SK-N-DZ (cell line): ENCODE measurements at regions not wholly inside any gene's neighbourhood (a gene's known extent, or its start where the extent isn't known, plus 50 kb on each side); places are given as distances from the start of the nearest gene placed in this dataset.

Source experiments
- DNase-seq: peaks from one replicate; pipeline ENCODE4 v3.0.0-alpha.2; 2015; ENCODE audit warnings: low spot score

DNA sequence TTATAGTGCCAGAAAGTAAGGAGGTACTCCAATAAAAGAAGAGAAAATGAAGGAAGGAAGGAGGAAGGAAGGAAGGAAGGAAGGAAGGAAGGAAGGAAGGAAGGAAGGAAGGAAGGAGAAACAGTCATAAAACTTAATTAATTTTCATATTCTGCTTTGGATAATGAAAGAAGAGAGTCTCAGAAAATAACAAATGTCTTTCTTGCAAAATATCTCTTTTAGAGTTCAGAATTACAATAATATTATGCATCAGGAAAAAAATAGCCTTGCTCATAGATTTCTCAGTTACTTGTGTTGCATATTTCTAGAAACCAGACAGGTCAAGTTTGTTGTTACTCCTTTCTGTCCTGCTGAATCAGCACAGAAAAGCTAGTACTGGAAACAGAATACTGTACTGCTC, 130.1 kb upstream of the DKK2 start:
- no peak for DNase-seq

DNA sequence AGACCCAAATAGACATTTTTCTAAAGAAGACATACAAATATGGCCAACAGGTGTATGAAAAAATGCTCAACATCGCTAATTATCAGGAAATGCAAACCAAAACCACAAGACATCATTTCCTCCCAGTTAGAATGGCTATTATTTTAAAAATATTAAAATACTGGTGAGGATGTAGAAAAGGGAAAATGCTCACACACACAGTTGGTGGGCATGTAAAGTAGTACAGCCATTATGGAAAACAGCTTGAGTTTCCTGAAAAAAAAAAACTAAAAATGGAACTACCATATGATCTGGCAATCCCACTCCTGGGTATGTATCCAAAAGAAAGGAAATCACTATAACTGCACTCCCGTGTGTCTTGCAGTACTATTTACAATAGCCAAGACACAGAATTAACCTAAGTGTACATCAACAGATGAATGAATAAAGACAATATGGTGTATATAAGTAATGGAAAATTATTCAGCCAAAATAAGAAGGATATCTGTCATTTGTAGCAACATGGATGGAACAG, 128.9 kb upstream of the DKK2 start:
- DNase-seq = no peak

DNA sequence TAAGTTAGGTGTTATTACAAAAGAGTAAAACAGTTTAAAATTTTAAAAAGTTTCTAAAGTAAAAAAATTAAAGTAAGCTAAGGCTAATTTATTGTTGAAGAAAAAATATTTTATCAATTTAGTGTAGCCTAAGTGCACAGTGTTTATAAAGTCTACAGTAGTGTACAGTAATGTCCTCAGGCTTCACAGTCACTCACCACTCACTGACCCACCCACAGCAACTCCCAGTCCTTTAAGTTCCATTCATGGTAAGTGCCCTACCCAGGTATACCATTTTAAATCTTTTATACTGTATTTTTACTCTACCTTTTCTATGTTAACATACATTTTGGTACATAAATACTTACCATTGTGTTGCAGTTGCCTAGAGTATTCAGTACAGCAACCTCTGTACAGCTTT, 120.3 kb upstream of the DKK2 start:
- DNase-seq = no peak

DNA sequence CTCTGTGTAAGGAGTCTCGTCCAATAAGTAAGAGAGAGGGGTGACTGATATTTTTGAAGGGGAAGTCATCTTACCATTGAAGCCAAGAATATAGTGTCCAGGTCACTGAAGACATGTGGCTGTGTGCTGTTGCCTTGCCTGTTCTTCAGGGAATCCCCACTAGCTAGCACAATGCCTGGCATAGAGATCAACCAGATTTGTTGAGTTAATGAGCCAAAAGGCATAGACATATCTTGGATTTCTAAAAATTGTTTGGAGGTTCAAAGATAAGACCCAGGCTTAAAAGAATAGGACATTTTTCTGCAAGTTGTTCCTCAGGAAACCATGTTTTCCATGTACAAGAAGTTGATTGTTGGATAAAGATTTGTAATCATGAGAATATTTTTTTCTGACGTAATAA, 119.3 kb upstream of the DKK2 start:
- DNase-seq = no peak

DNA sequence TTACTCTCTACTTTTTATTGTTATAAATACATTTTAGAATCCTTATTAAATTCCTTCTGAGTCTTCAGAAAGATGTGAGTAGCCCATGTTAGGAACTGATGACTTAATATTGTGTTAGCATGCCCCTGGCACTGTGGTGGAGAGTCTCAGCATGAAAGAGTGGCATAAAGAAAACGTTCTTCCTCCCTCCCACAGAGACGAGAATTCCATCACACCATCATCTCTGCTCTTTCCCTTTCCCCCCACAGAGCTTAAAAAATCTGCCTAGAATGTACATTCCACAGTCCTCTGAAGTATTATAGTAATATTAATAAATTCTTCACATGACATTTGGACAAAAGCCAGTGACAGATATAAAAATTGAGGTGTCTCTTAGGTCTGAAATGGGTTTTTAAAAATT, 117.8 kb upstream of the DKK2 start:
- DNase-seq = no peak

DNA sequence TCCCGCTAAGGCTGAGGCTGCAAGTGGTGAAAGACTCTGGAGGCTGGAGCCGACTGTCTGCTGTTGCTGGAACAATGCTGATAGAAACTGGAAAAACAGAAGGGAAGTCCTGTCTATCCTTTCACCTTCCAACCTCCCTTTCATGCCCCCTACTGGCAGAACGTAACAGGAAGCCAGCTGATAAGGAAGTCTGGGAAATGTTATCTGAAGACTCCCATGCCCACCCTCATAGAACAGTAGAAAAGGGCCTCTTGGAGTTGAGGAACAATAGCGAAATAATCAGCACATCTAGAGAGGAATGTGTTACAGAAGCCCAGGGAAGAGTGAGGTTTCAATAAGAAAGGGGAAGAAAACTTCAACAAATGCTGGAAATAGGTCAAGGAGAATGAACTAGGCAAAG, 117.1 kb upstream of the DKK2 start:
- no peak for DNase-seq

DNA sequence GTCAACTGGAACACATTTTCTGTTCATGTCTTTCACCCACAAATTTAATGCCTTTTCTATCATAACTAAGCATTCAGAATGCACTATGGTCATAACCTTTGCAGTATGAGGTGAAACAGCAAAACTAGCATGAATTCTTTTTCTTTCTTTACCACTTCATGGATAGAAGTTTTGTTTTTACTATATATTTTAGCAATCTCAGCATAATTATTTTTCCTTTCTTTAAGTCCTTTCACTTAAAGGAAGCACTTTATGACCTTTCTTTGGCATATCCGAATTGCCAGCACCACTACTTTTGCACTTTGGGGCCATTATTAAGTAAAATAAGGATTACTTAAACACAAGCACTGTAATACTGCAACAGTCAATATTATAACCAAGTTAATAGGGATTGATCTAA, 115.1 kb upstream of the DKK2 start:
- no peak for DNase-seq

DNA sequence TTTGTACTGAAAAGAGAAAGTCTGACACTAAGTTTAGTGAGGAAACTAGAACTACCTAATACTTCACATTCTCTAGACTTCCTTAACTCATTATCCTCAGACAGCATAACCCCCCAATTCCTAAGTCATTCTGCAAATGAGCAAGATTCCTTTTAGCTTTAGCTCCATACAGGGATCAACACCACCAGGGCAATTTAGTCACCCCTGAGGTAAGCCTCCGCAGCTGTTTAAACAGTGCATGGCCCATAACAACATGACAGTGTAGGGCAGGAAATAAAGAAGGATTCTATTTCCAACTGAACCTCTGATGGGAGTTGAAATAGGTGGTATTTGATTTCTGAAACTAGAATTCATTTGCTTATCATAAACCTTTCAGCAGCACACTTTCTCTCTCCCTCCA, 112.8 kb upstream of the DKK2 start:
- no peak for DNase-seq

DNA sequence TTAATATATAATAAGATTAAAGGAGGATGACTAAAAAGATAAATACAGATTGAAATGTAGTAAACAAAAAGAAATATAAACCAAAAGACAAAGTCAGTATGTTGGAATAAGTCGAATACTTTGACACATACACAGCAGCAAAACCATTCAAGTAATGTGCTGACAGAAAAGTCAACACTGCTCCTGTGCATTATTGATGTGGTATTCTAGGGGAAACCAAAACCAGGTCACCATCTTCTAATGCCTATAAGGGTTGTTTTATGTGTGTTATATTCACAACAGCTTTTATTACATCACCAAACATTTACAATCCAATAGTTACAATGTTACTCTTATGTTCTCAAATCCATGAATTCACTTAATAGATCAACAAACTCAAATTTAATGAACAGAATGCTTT, 111.8 kb upstream of the DKK2 start:
- no peak for DNase-seq

DNA sequence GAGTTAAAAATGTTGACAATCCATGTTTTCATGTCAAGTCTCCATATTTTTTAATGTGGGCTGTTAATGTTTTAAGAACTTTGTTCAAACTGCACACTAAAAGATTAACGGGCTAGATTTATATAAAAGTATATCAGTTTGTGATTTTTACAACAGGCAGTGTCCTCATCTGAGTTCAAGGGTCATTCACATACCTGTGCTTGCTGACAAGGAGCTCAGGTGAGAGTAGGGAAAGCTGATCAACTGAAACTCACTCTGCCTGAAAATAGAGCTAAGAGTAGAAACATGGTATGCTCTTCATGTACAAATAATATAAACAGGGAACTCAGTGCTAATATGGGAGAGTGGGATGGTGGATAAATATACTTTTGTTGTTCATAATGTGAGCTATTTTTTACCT, 102.3 kb upstream of the DKK2 start:
- DNase-seq = no peak

DNA sequence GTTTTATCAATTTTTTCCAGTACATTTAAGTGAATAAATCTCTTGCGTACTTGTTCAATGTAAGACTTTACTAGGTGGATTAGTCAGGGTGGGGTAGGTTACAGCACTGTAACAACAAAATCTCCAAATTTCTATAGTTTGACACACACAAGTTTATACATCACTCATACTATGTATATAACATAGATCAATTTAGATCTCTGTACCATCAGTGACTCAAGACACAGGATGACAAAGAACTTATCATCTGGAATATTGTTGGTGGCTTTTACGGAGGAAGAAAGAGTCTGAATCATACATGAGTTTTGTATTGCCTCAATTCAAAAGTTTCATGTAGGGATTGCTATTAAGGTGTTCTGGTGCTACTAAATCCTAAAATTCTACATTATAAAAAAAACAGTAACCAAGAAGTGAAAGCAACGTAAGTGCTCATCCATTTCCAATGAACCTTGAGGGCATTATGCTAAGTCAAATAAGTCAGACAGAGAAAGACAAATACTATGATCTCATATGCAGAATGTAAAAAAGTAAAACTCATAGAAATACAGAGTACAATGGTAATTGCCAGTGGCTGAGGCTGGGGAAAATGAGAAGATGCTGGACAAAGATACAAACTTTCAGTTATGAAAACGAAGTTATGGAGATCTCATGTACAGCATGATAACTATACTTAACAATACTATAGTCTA, 98.0 kb upstream of the DKK2 start:
- DNase-seq = no peak

DNA sequence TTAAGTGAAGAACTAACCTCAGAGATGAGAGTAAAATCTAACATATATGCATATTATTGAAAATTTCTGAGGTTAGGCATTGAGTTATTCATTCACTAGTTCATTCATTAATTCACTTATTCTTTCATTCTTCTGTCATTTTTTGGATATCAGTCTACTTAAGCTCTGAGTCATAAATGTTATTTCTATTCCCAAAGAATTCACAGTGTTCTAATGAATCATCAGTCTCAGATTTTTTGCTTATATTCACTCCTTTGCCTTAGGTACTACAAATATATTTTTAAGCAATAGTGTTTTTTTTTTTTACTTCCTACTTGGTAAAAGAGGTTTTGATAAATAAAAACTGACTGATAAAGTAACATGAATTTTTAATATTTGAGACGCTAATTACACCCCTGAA, 95.2 kb upstream of the DKK2 start:
- no peak for DNase-seq

DNA sequence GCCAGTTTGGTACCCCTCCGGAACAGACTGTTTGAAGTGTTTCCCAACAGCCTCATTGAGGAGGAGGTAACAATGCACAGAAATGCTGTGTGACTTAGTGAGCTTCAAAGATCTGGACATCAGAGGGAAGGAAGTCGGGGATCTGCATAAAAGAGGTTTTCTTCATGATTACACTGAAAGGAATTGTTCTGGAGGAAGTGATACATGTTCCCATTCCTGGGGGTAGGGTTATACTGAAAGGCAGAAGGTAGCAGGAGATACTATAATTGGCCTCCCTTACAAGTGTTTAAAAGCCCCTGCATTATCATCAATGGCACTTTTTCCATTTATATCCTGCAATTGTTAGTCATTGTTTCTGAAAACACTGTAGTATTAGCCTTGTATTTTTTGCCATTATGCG, 94.0 kb upstream of the DKK2 start:
- no peak for DNase-seq

DNA sequence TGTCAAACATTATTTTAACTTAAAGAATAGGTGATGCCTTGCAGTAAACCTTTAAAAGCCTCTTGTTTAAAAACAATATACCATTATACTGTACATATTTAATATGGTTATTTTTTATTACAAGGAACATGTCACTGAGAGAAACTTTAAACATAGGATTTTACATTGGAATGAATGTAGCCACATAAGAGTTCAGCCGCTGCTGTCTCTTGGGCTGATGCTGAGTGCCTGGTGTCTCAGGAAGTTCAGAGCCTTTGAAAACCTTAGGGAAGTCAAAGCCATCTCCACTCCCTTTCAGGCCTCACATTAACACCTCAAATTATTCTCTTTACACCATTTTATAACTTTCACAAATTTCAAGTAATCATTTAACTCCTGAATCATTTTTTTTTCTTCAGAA, 93.5 kb upstream of the DKK2 start:
- DNase-seq = no peak

DNA sequence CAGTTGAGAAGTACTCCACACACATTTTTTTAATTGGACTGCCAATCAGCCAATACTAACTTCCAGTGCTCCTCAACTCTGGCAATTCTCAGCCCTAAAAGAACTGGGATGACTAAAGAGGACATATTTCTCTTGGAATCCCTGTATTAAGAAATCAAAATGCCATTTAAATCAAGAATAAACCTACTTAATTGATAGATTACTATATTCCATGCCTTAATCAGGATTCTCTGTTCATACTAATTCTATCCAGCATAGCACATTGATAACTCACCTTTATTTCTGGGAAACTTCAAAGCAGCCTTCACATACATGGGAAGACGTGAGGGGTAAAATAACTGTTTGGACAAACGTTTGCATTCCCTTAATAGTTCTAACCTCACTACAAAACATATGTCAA, 93.0 kb upstream of the DKK2 start:
- no peak for DNase-seq

DNA sequence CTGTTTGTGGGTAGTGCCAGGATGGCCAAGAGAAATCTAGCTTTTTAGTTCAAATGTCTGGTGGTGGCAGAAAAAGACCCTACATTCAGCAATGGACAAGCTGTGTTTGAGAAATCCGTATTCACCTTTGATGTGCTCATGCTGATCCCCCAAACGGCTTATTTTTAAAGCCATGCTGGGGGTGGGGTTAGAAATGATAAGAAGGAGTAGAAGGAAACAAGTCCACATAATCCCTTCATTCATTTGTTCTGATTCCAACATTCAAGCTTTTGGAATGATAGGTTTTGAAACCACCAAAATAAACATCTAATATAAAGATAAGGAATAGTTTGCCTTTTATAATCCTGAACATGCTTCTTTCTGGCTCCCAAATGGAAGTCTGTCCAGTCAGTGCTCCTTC, 92.0 kb upstream of the DKK2 start:
- no peak for DNase-seq

DNA sequence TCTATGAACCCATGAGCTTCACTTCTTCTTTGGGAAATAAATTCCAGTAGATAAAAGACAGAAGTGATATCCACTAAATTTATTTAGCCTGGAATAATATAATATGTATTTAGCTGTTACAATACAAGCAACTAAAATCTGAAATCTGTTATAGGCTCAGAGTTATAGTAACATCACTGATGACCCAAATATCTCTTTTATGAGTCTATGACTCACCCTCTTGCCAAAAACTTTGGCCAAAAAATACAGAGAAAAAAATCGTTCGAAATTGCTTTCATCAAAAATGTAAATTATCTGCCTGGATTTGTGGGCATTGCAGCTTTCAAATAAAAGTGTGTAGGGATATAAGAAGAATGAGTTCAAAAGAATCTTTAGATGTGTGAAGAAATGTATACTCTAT, 89.4 kb upstream of the DKK2 start:
- DNase-seq = no peak

DNA sequence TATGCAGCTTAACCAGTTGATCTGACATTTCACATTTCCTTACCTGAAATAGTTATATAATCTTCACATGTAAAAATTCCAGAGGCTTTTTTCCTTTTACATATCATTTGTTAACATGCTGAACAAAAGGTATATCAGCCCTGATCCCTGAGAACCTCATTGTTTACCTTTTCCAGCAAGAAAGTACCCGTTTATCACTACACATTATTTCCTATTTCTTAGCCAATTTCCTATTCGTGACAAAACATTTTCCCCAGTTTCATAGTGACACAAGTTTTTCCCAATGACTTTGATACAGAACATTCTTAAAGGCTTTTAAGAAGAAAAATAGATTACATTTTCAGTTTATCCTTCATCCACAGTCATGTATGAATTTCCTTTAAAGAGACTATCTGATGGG, 86.6 kb upstream of the DKK2 start:
- DNase-seq = no peak

DNA sequence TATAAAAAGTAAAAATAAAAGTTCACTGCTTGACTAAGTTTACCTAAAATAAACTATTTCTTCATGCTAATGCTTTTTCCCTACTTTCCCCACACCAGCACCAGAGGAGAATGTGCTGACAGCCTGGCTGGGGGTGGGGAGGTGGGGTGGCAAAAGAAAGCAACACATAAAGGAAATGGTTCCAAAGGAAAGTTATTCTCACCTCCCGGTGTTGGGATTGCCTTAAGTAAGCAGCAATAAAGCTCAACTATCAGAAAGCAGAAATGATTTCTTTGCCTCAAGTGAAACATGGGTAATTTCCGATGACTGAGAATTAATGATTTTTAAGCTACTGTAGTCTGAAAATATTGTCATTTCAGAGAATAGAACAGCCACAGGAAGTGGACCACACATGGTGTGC, 84.5 kb upstream of the DKK2 start:
- DNase-seq = no peak

DNA sequence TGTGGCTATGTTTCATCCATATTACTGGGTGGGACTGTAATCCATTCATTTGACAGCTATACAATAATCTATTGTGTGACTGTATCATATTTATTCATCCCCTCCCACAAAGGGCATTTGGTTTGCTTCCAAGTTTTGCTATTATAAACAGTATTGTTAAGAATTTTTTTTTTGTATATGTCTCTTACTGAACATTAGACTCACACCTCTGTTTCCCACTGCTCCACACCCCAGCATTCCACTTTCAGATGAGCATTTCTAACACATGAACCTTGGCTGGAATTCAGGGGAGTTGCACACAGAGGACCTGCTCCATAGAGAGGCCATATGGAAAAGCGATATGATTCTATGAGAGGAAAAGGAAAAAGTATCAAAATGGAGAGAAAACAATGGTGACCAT, 81.6 kb upstream of the DKK2 start:
- DNase-seq = no peak

DNA sequence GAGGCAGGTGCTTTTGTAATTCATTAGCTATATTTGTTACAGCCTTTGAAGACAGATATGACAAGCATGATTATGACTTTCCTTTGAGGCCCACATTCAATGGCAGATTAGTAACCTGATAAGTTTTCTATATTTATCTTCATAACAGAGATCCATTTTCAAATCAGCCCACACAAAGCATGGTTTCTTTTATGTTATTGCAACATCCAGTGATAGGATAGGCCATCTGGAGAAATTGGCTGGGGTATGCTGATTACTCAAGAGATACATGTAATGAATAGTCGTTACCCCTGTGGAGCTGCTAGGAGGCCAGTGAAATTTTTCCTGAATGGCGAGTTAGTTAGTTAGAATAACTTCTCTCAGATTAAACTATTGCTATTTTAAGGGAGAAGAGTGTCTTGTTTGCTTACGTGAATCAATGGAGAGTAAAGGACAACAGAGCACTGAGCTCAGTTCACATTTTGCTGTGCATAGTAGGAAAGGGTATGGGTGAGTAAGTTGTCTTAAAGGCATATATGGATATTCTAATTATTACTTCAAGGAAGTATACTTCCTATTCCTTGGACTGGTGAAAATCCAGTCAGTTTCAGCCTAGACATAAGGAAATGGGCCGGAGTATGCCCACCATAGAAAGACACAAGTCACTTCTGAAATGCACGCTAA, 79.2 kb upstream of the DKK2 start:
- no peak for DNase-seq

DNA sequence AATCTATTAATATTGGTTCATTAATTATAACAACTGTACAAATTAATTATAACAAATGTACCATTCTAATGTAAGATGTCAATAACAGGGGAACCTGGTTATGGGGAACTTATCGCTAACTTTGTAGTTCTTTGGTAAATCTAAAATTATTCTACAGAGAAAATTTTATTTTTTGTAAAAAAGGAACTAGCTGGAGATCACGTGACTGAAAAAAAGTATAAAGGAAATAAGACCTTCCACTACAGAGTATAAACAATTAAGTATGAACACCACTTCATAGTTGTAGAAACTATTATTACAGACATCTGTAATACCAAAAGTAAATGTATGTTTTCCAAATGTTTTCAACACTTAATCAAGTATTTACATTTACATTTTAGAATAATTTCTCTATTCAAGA, 77.9 kb upstream of the DKK2 start:
- no peak for DNase-seq

DNA sequence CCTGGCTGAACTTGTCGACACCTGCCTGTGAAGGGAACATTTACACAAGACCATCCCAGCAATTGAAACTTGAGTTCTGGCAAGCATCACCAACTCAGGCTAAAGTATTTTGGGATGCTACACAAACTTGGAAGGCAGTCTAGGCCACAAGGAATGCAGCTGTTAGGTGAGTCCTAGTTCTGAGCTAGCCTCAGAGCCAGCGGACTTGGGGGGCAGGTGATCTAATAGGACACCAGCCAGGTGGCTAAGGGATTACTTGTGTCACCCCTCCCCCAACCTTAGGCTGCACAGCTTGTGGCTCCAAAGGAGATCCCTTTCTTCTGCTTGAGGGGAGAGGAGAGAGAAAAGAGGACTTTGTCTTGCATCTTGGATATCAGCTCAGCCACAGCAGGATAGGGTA, 62.3 kb upstream of the DKK2 start:
- DNase-seq = no peak

DNA sequence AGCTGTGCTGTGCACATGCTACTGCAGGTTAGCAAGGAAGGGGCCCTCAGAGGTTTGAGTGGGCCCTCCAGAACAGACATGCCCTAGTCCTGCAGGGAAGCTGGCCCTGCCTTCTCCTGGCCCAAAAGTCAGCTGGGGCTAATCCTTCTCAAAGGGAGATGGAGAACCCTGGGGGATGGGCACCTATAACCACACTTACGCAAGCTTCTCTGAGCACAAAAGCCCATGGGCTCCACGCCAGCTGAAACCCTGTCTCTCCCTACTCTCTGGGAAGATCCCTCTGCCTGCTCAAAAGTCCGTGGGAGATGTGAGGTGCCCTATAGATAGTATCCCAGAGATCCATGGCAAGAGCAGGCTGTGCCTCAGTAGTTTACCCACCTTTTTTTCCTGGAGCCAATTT, 58.9 kb upstream of the DKK2 start:
- no peak for DNase-seq
